ENCODE measurements at regions not wholly inside any gene's neighbourhood (a gene's known extent, or its start where the extent isn't known, plus 50 kb on each side); places are given as distances from the start of the nearest gene placed in this dataset.
"Not testable (repeated sequence)": the region's sequence is repeated elsewhere in the genome, so short reads cannot be mapped to it uniquely, and the experiment has no call there.

- Histone ChIP-seq H3K27ac (no peak overlapping the region), H3K27me3 (replicated peaks in 1 of 7) (no peaks in the 10 kb centered on the region), H3K4me1 (no peaks in the 10 kb centered on the region), H3K36me3 (no peaks in the 10 kb centered on the region), H3K9me3 (peaks cover 0 to 98% (median 0%) of the 10 kb centered on the region in 8 donors), H3K4me3 (no peak overlapping the region)
- no peak for DNase-seq
- TF ChIP-seq POLR2AphosphoS5 (IDR thresholded peaks at IDR 0.05) (no peak), POLR2A (IDR thresholded peaks at IDR 0.05) (no peak), CTCF (IDR thresholded peaks at IDR 0.05 in 8 of 11, conservative IDR thresholded peaks at IDR 0.05 in 3 of 11) (no peak)
- 61 to 69% (median 62%) methylated on average over 14 of the region's 14 CpGs for WGBS, 5 donors
- intact Hi-C loops (cut with DNase I; ENCODE audit: low total_unique reads), result no loop called here
Measured at GRCh38 chr21:7951854-7952519, 2569.4 kb upstream of the TPTE start.

- TF ChIP-seq CTCF (IDR thresholded peaks at IDR 0.05 in 8 of 11, conservative IDR thresholded peaks at IDR 0.05 in 3 of 11), result no peak
- intact Hi-C loops (cut with DNase I; ENCODE audit: low total_unique reads), result no loop called here
- no peaks in the 10 kb centered on the region for H3K36me3 ChIP-seq
- no peak overlapping the region for H3K27ac ChIP-seq
- H3K4me1 ChIP-seq, result no peaks in the 10 kb centered on the region
- no peak overlapping the region for H3K4me3 ChIP-seq
- no peaks in the 10 kb centered on the region for H3K27me3 ChIP-seq (replicated peaks in 1 of 7)
- WGBS, 5 donors, result 67 to 71% (median 67%) methylated on average over 12 of the region's 12 CpGs
- peaks cover 0 to 96% (median 0%) of the 10 kb centered on the region in 8 donors for H3K9me3 ChIP-seq
- no peak for DNase-seq
Measured at GRCh38 chr21:7952648-7953047, 2568.7 kb upstream of the TPTE start.

GRCh38 chr21:7953058-7953457 lies 2568.3 kb upstream of the TPTE start:
- Histone ChIP-seq H3K27me3 (replicated peaks in 1 of 7) (no peaks in the 10 kb centered on the region), H3K27ac (no peak overlapping the region), H3K36me3 (no peaks in the 10 kb centered on the region), H3K9me3 (peaks cover 0 to 96% (median 0%) of the 10 kb centered on the region in 8 donors), H3K4me1 (no peaks in the 10 kb centered on the region), H3K4me3 (no peak overlapping the region)
- no peak for DNase-seq
- no peak for TF ChIP-seq POLR2AphosphoS5 (IDR thresholded peaks at IDR 0.05)
- no peak for TF ChIP-seq POLR2A (IDR thresholded peaks at IDR 0.05)
- no peak for TF ChIP-seq CTCF (IDR thresholded peaks at IDR 0.05 in 8 of 11, conservative IDR thresholded peaks at IDR 0.05 in 3 of 11)
- 44 to 52% (median 45%) methylated on average over 2 of the region's 2 CpGs for WGBS, 5 donors
- intact Hi-C loops (cut with DNase I; ENCODE audit: low total_unique reads), result no loop called here

DNA sequence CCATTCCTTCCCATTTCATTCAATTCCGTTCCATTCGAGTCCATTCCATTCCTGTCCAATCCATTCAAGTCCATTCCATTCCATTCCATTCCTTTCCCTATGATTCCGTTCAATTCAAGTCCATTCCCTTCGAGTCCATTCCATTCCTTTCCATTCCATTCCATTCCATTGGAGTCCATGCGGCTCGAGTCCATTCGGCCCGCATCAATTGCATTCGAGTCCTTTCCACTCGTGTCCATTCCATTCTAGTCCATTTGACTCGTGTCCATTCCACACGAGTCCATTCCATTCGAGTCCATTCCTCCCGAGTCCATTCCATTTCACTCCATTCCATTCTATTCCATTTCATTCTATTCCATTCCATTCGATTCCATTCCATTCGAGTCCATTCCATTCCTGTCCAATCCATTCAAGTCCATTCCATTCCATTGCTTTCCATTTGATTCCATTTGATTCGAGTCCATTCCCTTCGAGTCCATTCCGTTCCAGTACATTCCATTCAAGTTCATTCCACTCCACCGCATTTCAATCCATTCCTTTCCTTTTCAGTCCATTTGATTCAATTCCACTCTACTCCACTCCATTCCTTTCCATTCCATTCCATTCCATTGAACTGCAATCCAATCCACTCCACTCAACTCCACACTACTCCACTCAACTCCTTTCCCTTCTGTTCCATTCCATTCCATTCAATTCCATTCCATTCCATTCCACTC lies 2565.9 kb upstream of the TPTE start:
- H3K27me3 ChIP-seq (replicated peaks in 1 of 7); H3K36me3 ChIP-seq; intact Hi-C loops (cut with DNase I; ENCODE audit: low total_unique reads); H3K27ac ChIP-seq; H3K4me3 ChIP-seq; H3K4me1 ChIP-seq: not testable (repeated sequence)
- peaks cover 0 to 86% (median 0%) of the 10 kb centered on the region in 8 donors for H3K9me3 ChIP-seq
- DNase-seq, result peak; percentile 49
- WGBS, 5 donors, result 76 to 83% (median 79%) methylated on average over 20 of the region's 20 CpGs

DNA sequence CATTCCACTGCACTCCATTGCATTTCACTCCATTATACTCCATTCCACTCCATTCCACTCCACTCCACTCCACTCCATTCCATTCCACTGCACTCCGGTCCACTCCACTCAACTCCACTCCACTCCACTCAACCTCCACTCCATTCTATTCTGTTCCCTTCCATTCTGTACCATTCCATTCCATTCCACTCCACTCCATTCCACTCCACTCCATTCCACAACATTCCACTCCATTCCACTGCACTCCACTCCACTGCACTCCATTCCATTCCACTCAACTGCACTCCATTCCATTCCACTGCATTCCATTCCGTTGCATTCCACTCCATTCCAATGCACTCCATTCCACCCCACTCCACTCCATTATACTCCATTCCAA lies 2565.3 kb upstream of the TPTE start:
- intact Hi-C loops (cut with DNase I; ENCODE audit: low total_unique reads); H3K4me3 ChIP-seq; H3K4me1 ChIP-seq; H3K27ac ChIP-seq; H3K36me3 ChIP-seq; DNase-seq; H3K27me3 ChIP-seq (replicated peaks in 1 of 7): not testable (repeated sequence)
- H3K9me3 ChIP-seq, result peaks cover 0 to 86% (median 0%) of the 10 kb centered on the region in 8 donors
- 45 to 55% (median 50%) methylated on average over 2 of the region's 2 CpGs for WGBS, 5 donors

DNA sequence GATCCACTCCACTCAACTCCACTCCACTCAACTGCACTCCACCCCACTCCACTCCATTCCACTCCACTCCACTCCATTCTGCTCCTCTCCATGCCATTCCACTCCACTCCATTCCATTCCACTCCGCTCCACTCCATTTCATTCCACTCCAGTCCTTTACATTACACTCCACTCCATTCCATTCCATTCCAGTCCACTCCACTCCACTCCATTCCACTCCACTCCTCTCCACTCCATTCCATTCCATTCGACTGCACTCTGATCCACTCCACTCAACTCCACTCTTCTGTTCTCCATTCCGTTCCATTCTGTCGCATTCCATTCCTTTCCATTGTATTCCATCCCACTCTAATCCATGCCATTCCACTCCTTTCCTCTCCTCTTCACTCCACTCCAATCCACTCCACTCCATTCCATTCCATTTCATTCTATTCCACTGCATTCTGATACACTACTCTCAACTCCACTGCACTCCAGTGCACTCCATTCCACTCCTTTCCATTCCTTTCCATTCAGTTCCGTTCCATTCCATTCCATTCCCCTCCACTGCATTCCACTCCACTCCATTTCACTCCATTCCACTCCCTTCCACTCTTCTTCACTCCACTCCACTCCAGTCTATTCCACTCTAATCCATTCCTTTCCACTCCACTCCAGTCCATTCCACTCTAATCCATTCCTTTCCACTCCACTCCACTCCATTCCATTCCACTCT lies 2564.2 kb upstream of the TPTE start:
- intact Hi-C loops (cut with DNase I; ENCODE audit: low total_unique reads); DNase-seq; H3K4me1 ChIP-seq; H3K27me3 ChIP-seq (replicated peaks in 1 of 7); H3K4me3 ChIP-seq; H3K27ac ChIP-seq; H3K36me3 ChIP-seq: not testable (repeated sequence)
- peaks cover 0 to 85% (median 0%) of the 10 kb centered on the region in 8 donors for H3K9me3 ChIP-seq
- 53 to 65% (median 61%) methylated on average over 5 of the region's 5 CpGs for WGBS, 5 donors

Data from spleen (tissue), 11 donors.